AG09319 (cell line): ENCODE measurements at regions not wholly inside any gene's neighbourhood (a gene's known extent, or its start where the extent isn't known, plus 50 kb on each side); places are given as distances from the start of the nearest gene placed in this dataset.
A peak's percentile ranks its signal among the peaks of the same experiment; 100 is the strongest.

Experiments used
- DNase-seq: peaks from one replicate; pipeline ENCODE4 v3.0.0-alpha.2; 2010; ENCODE audit warnings: low read depth; ENCODE audit errors: extremely low read depth
- CTCF ChIP-seq: IDR thresholded peaks from 2 replicates; pipeline ENCODE4 v1.5.1; 2011; ENCODE audit warnings: low read depth, mild to moderate bottlenecking, inconsistent platforms, low read length, moderate library complexity

- DNase-seq: no peak
- no peak for TF ChIP-seq CTCF
Observed at GRCh38 chr3:120516136-120516535, 65.3 kb upstream of the FSTL1 start.

DNA sequence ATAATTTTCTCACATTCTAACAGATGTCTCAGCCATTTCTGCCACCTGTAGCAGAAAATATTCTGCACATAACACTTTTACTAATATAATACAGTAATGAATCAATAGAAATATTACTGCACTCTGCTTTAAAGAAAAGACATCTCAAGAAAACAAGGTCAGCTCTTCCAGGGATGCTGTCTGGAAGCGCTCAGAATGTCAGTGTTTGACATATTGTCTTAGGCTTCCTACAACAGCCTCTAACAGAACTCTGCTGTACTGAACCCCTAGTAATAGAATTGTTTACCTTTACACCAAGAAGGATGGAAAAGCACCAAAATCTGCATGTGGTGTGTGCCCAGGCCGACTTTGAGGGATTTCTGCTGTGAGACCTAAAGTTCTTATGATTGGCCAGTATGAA is 61.9 kb upstream of the FSTL1 start:
- DNase-seq: no peak
- TF ChIP-seq CTCF: no peak

- peak; percentile 54 for DNase-seq
Observed at GRCh38 chr3:120506828-120507774, 56.3 kb upstream of the FSTL1 start.

GRCh38 chr3:120506076-120506827 is 55.5 kb upstream of the FSTL1 start:
- no peak for DNase-seq
- TF ChIP-seq CTCF: no peak

More at GRCh38 chr3:120506828-120507774, 56.3 kb upstream of the FSTL1 start:
- TF ChIP-seq CTCF: peak; percentile 79

DNA sequence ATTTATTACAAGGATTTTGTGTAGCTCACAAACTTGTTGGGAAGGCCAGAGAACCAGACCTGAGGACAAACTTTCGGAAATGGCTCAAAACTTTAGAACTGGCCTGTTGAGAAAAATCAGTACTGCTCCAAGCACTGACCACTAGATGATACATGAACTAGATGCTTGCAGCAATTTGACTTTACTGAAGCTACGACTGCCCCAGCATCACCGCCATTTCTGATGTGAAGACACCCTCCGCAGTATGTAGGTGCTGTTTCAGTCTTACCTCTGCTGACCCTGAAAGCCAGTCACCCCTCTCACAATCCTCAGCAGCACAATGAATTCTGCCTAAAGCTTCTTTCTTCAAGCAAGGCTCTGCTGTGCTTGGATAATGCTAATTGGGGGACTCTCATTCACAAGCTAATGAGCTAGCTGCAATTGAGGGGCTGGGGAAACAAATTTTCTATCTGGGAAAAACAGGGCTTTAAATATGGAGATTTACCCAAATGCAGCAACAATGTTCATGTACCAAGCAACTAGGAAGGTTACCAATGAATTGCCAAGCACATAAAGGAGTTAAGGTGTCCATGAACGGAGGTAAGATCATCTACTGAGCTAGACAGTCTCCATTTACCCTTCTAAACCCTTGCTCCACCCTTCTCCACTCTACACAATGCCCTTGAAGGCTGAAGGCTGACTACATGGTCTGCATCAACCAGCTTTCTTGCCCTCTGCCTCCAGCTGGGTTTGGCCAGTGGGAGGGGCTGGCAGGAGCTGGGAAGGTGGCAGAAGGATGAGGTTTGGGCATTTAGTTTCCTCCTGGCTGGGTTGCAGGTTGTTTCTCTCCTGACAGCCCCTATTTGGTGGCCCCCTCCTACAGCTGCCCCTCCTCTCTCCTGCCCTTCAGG is 53.2 kb upstream of the FSTL1 start:
- DNase-seq: no peak
- no peak for TF ChIP-seq CTCF

DNA sequence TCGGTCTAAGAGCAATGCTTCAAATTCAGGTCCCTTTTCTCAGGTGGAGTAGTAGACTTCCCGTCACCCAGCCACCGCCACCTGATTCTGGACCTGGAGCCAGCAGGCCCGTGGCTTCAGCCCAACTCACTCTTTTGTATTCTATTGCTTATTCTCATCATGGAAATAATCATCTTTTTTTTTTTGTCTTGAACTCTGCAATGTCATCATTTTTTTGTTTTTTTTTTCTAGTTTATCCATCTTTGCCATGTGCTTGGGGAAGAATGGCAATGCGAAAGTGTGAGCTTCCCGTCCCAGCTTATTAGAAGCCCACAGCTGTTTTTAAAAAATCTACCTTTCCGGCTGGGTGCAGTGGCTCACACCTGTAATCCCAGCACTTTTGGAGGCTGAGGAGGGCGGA is 51.3 kb upstream of the FSTL1 start:
- DNase-seq: no peak
- no peak for TF ChIP-seq CTCF
